GM18526 (cell line): ENCODE measurements at regions not wholly inside any gene's neighbourhood (a gene's known extent, or its start where the extent isn't known, plus 50 kb on each side); places are given as distances from the start of the nearest gene placed in this dataset.

Experiments
- POLR2A ChIP-seq: IDR thresholded peaks from 3 replicates; pipeline ENCODE4 v1.6.1; 2011; ENCODE audit not compliant: insufficient read length; ENCODE audit errors: extremely low read depth

GRCh38 chr7:68754414-68754813 lies 843.9 kb upstream of the AUTS2 start:
- no peak for TF ChIP-seq POLR2A

GRCh38 chr7:68756986-68757495 lies 841.2 kb upstream of the AUTS2 start:
- TF ChIP-seq POLR2A = no peak

GRCh38 chr7:68760556-68760955 lies 837.7 kb upstream of the AUTS2 start:
- TF ChIP-seq POLR2A = no peak

GRCh38 chr7:68767462-68767861 lies 830.8 kb upstream of the AUTS2 start:
- TF ChIP-seq POLR2A = no peak

- TF ChIP-seq POLR2A = no peak
Measured at GRCh38 chr7:68770649-68771048, 827.6 kb upstream of the AUTS2 start.

- no peak for TF ChIP-seq POLR2A
Measured at GRCh38 chr7:68776326-68776725, 821.9 kb upstream of the AUTS2 start.

- no peak for TF ChIP-seq POLR2A
Measured at GRCh38 chr7:68783684-68784083, 814.6 kb upstream of the AUTS2 start.

- TF ChIP-seq POLR2A = no peak
Measured at GRCh38 chr7:68785036-68785435, 813.2 kb upstream of the AUTS2 start.

GRCh38 chr7:68787566-68787965 lies 810.7 kb upstream of the AUTS2 start:
- TF ChIP-seq POLR2A = no peak

- TF ChIP-seq POLR2A = no peak
Measured at GRCh38 chr7:68789597-68789996, 808.7 kb upstream of the AUTS2 start.

GRCh38 chr7:68792351-68792750 lies 805.9 kb upstream of the AUTS2 start:
- TF ChIP-seq POLR2A = no peak

- TF ChIP-seq POLR2A = no peak
Measured at GRCh38 chr7:68793513-68793912, 804.8 kb upstream of the AUTS2 start.

GRCh38 chr7:68800316-68800715 lies 798.0 kb upstream of the AUTS2 start:
- TF ChIP-seq POLR2A = no peak

GRCh38 chr7:68805159-68805558 lies 793.1 kb upstream of the AUTS2 start:
- no peak for TF ChIP-seq POLR2A

GRCh38 chr7:68807666-68808065 lies 790.6 kb upstream of the AUTS2 start:
- TF ChIP-seq POLR2A = no peak

GRCh38 chr7:68813551-68814080 lies 784.7 kb upstream of the AUTS2 start:
- no peak for TF ChIP-seq POLR2A

GRCh38 chr7:68816491-68816890 lies 781.8 kb upstream of the AUTS2 start:
- no peak for TF ChIP-seq POLR2A

GRCh38 chr7:68820321-68820720 lies 778.0 kb upstream of the AUTS2 start:
- TF ChIP-seq POLR2A = no peak

GRCh38 chr7:68821846-68822245 lies 776.4 kb upstream of the AUTS2 start:
- no peak for TF ChIP-seq POLR2A
